Embryonic facial prominence (tissue), 1 donor: ENCODE measurements at regions not wholly inside any gene's neighbourhood (a gene's known extent, or its start where the extent isn't known, plus 50 kb on each side); places are given as distances from the start of the nearest gene placed in this dataset.

Experiments used
- DNase-seq: peaks from one replicate; pipeline ENCODE4 v3.0.0-alpha.2; 2016; ENCODE audit errors: extremely low spot score

GRCh38 chr14:61132336-61132735 lies 148.8 kb downstream of the TMEM30B start:
- DNase-seq: no peak

- DNase-seq: no peak
Measured at GRCh38 chr14:61130512-61131260, 149.6 kb downstream of the SLC38A6 start.

- DNase-seq: no peak
Measured at GRCh38 chr14:61129168-61129745, 148.2 kb downstream of the SLC38A6 start.

GRCh38 chr14:61128382-61129167 lies 147.5 kb downstream of the SLC38A6 start:
- DNase-seq: no peak

GRCh38 chr14:61126603-61127498 lies 145.8 kb downstream of the SLC38A6 start:
- DNase-seq: no peak

- no peak for DNase-seq
Measured at GRCh38 chr14:61125867-61126572, 145.0 kb downstream of the SLC38A6 start.

GRCh38 chr14:61125041-61125866 lies 144.2 kb downstream of the SLC38A6 start:
- DNase-seq: no peak

GRCh38 chr14:61122862-61123261 lies 141.8 kb downstream of the SLC38A6 start:
- DNase-seq: no peak

- no peak for DNase-seq
Measured at GRCh38 chr14:61121355-61121787, 140.3 kb downstream of the SLC38A6 start.

GRCh38 chr14:61120576-61120975 lies 139.5 kb downstream of the SLC38A6 start:
- DNase-seq: no peak

- DNase-seq: no peak
Measured at GRCh38 chr14:61119006-61119405, 138.0 kb downstream of the SLC38A6 start.

- no peak for DNase-seq
Measured at GRCh38 chr14:61116369-61116768, 135.3 kb downstream of the SLC38A6 start.

- no peak for DNase-seq
Measured at GRCh38 chr14:61113561-61114225, 132.6 kb downstream of the SLC38A6 start.

GRCh38 chr14:61112506-61112905 lies 131.5 kb downstream of the SLC38A6 start:
- DNase-seq: no peak

- DNase-seq: no peak
Measured at GRCh38 chr14:61111731-61112130, 130.7 kb downstream of the SLC38A6 start.

- no peak for DNase-seq
Measured at GRCh38 chr14:61111209-61111665, 130.2 kb downstream of the SLC38A6 start.

GRCh38 chr14:61110316-61111082 lies 129.5 kb downstream of the SLC38A6 start:
- DNase-seq: no peak

- DNase-seq: no peak
Measured at GRCh38 chr14:61109288-61109687, 128.2 kb downstream of the SLC38A6 start.
